ENCODE measurements at regions not wholly inside any gene's neighbourhood (a gene's known extent, or its start where the extent isn't known, plus 50 kb on each side); places are given as distances from the start of the nearest gene placed in this dataset.
"Not testable (repeated sequence)": the region's sequence is repeated elsewhere in the genome, so short reads cannot be mapped to it uniquely, and the experiment has no call there.

DNA sequence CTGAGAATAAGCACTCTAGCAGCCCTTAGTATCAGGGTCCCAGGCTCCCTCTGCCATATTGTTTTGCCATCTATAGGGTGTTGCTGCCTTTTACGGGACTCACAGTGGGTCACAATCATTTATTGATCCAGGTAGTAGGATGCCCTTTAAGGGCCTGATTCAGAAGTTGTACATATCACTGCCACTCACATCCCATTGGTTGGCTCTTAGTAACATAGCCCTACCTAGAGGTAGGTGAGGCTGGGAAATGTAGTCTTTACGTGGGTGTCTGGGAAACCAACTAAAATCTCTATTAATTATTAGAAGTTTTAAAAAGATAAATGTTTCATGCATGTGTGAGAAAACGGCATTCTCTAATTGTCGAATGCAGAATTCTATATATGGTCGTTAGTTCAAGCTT is 78.8 kb upstream of the ATP5PO start:
- 88 to 89% methylated on average over 5 of the region's 5 CpGs for WGBS, 2 donors
- TF ChIP-seq CTCF (IDR thresholded peaks at IDR 0.05) (no peak), POLR2A (IDR thresholded peaks at IDR 0.05) (no peak)
- intact Hi-C loops (cut with DNase I) = no loop called here
- Histone ChIP-seq H3K9me3 (no peaks in the 10 kb centered on the region), H3K27ac (peak overlapping the region in 2 of 3 donors; percentile 44 to 47), H3K4me3 (replicated peaks in 1 of 3) (no peak overlapping the region), H3K27me3 (no peaks in the 10 kb centered on the region), H3K36me3 (no peaks in the 10 kb centered on the region), H3K4me1 (peaks cover 11% of the 10 kb centered on the region in 2 donors)
- no peak for DNase-seq

DNA sequence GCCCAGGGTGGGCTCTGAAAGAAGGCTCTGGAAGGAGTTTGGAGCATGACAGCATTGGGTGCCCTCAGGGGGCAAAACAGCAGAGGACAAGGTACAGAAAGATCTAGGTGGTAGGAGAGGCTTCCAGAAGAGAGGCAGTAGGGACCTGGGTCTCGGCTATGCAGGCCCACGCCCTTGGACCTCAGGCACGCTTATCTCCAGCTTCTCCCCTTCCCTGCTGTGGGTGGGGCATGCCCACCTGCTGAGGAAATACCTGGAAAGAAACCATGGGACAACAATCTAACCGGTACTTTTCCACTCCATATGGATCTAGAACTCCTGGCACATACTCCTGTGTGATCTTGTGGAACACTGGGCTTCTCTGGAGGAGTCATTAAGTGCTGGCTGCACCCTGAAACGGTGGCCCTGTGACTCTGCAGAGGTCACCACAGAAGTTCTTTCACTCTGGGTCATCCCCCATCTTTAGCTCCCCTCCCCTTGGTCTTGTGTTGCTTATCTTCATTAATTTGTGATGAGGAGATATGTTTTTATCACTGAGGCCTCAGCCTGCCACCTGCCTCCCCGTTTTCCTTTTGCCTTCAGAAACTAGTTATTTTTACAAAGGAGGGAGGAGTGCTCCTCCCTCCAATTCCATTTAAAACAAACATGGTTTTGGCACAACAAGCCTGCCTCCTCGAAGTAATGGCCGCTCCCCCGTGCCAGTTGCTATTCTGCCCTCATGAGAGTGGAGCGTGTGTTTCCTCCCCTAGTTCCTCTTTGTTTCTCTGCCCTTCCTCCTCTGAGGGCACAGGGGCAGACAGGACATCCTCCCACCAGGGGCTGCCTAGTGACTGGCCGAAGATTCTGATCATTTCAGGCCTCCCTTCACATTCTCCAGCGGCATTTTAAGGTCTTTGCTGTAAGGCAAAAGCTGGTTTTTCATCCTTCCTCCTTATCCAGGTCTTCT is 78.0 kb upstream of the ATP5PO start:
- intact Hi-C loops (cut with DNase I) = no loop called here
- H3K9me3 ChIP-seq = no peaks in the 10 kb centered on the region
- H3K4me1 ChIP-seq = peaks cover 11% of the 10 kb centered on the region in 2 donors
- H3K27me3 ChIP-seq = no peaks in the 10 kb centered on the region
- peak overlapping the region; percentile 35 to 47 (median 44) for H3K27ac ChIP-seq
- TF ChIP-seq CTCF (IDR thresholded peaks at IDR 0.05) (no peak), POLR2A (IDR thresholded peaks at IDR 0.05) (no peak)
- no peaks in the 10 kb centered on the region for H3K36me3 ChIP-seq
- DNase-seq = peak; percentile 38 to 44
- no peak overlapping the region for H3K4me3 ChIP-seq (replicated peaks in 1 of 3)
- WGBS, 2 donors = 46 to 47% methylated on average over 12 of the region's 12 CpGs

DNA sequence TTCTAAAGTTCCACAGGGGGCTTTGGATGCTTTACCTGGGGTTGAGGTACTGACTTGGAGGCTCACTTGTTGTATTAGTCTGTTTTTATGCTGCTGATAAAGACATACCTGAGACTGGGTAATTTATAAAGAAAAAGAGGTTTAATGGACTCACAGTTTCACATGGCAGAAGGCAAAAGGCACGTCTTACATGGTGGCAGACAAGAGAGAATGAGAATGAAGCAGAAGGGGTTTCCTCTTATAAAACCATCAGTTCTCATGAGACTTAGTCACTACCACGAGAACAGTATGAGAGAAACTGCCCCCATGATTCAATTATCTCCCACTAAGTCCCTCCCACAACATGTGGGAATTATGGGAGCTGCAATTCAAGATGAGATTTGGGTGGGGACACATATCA is 76.8 kb upstream of the ATP5PO start:
- 62 to 85% methylated on average over 2 of the region's 2 CpGs for WGBS, 2 donors
- H3K36me3 ChIP-seq; DNase-seq; H3K4me3 ChIP-seq (replicated peaks in 1 of 3); H3K9me3 ChIP-seq; H3K27me3 ChIP-seq; H3K27ac ChIP-seq; intact Hi-C loops (cut with DNase I): not testable (repeated sequence)
- peaks cover 11% of the 10 kb centered on the region in 2 donors for H3K4me1 ChIP-seq

GRCh38 chr21:33991133-33991532 is 75.5 kb upstream of the ATP5PO start:
- no peak for TF ChIP-seq CTCF (IDR thresholded peaks at IDR 0.05)
- TF ChIP-seq POLR2A (IDR thresholded peaks at IDR 0.05) = no peak
- H3K4me1 ChIP-seq = peaks cover 11% of the 10 kb centered on the region in 2 donors
- WGBS, 2 donors = 80 to 93% methylated on average over 3 of the region's 3 CpGs

DNA sequence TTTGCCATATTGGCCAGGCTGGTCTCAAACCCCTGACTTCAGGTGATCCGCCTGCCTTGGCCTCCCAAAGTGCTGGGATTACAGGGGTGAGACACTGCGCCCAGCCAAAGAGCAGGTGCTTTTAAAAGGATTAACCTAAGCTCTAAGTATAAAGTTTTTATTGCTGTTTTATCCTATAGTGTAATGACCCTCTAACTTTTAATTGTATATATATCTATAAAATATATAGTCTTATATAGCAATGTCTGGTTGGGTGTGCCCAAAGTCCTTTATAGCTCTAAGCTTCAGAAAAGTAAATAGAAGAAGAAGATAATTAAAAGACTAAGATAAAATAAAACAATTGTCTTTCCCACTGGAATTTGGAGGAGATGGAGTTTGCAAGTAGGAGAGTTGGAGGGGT is 73.8 kb upstream of the ATP5PO start:
- Histone ChIP-seq H3K36me3 (no peaks in the 10 kb centered on the region), H3K27ac (no peak overlapping the region), H3K27me3 (no peaks in the 10 kb centered on the region), H3K4me3 (replicated peaks in 1 of 3) (no peak overlapping the region), H3K4me1 (peaks cover 11% of the 10 kb centered on the region in 2 donors), H3K9me3 (no peaks in the 10 kb centered on the region)
- WGBS, 2 donors = 98 to 100% methylated on average over 2 of the region's 2 CpGs
- intact Hi-C loops (cut with DNase I) = no loop called here
- TF ChIP-seq POLR2A (IDR thresholded peaks at IDR 0.05) (no peak), CTCF (IDR thresholded peaks at IDR 0.05) (no peak)
- DNase-seq = no peak

More at GRCh38 chr21:33991133-33991532, 75.5 kb upstream of the ATP5PO start:
- intact Hi-C loops (cut with DNase I) = no loop called here
- Histone ChIP-seq H3K27me3 (no peaks in the 10 kb centered on the region), H3K27ac (no peak overlapping the region), H3K36me3 (no peaks in the 10 kb centered on the region), H3K4me3 (replicated peaks in 1 of 3) (no peak overlapping the region), H3K9me3 (no peaks in the 10 kb centered on the region)
- no peak for DNase-seq

Data from thyroid gland (tissue), 4 donors.